ENCODE measurements at regions not wholly inside any gene's neighbourhood (a gene's known extent, or its start where the extent isn't known, plus 50 kb on each side); places are given as distances from the start of the nearest gene placed in this dataset.

DNA sequence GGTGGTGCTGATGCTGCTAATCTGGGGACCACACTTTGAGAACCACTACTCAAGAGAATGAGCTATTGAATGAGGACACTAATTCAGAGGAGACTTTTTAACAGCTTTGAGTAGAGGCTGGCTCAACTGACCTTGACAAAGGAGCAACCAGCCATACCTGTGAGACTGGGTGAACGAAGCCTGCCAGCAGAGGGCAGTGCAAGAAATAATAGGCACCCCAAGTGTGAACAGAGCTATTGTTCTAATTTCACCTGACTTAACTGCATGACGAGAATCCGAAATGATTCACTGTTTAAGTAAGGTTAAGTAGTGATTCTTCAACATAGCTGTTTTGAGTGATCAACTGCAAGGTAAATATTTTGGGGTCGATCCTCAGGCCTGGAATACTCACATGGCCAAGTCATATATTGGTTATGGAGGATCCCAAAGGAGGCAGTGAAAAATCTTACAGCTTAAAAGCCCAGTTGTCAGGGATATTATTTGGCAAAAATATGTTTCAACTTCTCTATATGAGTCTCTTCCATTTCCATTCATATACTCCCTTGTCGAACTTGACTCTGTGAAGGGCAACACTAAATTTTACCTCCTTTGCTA is 550.5 kb upstream of the MARCKS start:
- no peak for TF ChIP-seq ZFX (IDR thresholded peaks at IDR 0.05)
- TF ChIP-seq, protein P1, sequence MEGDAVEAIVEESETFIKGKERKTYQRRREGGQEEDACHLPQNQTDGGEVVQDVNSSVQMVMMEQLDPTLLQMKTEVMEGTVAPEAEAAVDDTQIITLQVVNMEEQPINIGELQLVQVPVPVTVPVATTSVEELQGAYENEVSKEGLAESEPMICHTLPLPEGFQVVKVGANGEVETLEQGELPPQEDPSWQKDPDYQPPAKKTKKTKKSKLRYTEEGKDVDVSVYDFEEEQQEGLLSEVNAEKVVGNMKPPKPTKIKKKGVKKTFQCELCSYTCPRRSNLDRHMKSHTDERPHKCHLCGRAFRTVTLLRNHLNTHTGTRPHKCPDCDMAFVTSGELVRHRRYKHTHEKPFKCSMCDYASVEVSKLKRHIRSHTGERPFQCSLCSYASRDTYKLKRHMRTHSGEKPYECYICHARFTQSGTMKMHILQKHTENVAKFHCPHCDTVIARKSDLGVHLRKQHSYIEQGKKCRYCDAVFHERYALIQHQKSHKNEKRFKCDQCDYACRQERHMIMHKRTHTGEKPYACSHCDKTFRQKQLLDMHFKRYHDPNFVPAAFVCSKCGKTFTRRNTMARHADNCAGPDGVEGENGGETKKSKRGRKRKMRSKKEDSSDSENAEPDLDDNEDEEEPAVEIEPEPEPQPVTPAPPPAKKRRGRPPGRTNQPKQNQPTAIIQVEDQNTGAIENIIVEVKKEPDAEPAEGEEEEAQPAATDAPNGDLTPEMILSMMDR (conservative IDR thresholded peaks at IDR 0.05) = peak; percentile 76

Data from C4-2B (cell line).